CD1c-positive myeloid dendritic cell (primary cell): ENCODE measurements at regions not wholly inside any gene's neighbourhood (a gene's known extent, or its start where the extent isn't known, plus 50 kb on each side); places are given as distances from the start of the nearest gene placed in this dataset.
"Not testable (repeated sequence)": the region's sequence is repeated elsewhere in the genome, so short reads cannot be mapped to it uniquely, and the experiment has no call there.

Experiments
- DNase-seq: peaks from one replicate; pipeline ENCODE4 v3.0.0-alpha.2; 2016; ENCODE audit errors: extremely low spot score

DNA sequence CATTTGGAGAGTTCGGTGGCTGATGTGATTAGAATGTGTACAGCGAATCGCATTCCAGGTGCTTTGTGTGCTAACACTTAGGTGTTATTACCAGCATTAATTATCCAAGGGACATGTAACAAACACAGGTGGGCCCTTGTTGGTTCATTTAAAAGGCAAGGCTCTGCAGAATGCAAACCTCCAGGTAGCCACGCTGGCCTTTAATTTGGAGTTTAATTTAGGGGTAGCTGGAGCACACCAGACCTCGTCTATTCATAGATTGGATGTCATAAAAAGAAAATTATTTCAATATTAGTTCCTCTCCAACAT, 191.1 kb downstream of the MAT2B start:
- DNase-seq, result no peak

DNA sequence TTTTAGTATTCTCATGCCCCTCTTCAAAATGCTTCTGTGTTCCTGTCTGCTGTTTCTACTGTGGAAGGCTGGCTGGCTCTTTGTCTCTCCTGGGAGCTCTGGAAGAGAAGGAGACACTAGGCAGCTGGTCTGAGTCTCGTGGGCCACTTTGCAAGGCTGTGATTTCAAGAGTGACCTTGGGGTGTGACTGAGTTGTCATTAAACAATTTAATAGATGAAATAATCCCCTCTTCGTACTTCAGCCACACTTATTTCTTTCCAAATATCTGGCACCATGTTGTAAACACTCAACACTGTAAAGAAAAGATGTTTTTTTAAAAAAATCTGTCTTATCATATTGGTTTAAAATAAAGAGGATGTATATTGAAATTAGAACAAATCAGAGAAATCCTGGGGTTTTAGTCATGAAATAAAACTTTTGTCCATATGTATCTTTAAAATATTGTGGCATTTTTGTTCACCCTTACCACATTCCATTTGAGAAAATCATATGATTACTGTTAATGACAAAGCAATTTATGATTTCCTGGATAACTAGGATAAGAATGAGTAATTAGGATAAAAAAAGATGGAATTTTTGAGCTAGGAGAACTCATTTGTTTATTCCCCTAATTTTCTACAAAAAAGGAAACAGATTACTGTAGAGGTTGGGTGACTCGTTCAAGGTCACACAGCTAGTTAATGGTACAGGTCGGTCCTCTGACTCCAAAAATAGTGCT, 200.8 kb downstream of the MAT2B start:
- no peak for DNase-seq

DNA sequence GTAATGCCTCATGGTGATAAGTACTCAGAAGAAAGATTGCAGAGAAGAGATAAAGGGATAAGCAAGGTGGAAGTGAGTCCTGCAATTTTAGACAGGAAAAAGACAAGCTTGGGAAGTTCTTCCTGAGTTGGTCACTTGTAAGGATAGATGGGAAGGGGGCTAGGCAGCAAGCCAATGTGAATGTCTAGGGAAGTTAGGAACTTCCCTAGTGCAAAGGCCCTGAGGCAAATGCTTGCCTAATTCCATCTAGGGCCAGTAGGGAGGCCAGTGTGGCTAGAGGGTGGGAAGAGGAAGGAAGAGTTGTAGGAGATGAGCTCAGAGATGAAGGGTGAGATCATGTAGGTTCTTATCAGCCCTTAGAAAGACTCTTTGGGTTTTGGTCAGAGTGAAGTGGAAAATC, 206.6 kb downstream of the MAT2B start:
- DNase-seq, result no peak

DNA sequence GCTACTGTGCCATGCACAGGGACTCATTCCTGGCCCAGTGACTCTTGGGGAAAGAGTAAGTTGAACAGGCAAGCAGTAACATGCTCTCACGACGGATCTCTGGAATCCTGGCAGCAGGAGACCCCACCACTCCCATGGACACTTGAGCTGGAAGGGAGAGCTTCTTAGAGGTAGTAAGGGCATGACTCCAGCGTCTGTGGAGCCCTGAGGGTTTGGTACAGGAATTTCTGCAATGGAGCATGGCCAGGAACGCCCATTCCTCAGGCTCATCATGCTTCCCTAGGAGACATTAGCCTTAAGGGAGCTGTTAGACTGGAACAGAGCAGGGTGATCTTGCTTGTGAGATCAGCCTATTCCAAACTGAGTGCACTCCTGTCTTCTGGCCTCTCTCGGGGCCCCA, 212.9 kb downstream of the MAT2B start:
- no peak for DNase-seq

DNA sequence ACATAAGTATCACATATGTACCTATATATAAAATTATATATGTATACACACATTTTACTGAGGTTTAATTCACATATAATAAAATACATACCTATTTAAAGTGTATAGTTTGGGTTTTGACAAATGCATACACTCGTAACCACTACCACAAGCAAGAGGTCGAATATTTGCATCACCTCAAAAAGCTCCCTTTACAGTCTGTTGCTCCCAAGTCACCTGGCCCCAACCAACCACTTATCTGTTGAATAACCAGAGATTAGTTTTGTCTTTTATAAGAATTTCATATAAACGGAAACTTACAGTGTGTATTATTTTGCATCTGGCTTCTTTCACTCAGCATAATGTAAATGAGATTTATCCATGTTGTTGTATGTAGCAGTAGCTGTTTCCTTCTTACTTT, 218.9 kb downstream of the MAT2B start:
- no peak for DNase-seq

DNA sequence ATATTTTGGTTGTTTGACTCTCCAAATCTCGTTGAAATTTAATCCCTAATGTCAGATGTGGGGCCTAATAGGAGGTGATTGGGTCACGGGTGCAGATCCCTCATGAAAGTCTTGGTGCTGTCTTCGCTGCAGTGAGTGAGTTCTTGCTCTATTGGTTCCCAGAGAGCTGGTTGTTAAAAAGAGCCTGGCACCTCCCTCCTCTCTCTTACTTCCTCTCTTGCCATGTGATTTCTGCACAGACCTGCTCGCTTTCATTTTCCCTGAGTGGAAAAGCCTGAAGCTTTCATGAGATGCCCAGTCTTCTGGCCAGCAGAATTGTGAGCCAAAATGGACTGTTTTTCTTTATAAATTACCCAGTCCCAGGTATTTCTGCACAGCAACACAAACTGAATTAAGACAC, 221.6 kb downstream of the MAT2B start:
- no peak for DNase-seq

DNA sequence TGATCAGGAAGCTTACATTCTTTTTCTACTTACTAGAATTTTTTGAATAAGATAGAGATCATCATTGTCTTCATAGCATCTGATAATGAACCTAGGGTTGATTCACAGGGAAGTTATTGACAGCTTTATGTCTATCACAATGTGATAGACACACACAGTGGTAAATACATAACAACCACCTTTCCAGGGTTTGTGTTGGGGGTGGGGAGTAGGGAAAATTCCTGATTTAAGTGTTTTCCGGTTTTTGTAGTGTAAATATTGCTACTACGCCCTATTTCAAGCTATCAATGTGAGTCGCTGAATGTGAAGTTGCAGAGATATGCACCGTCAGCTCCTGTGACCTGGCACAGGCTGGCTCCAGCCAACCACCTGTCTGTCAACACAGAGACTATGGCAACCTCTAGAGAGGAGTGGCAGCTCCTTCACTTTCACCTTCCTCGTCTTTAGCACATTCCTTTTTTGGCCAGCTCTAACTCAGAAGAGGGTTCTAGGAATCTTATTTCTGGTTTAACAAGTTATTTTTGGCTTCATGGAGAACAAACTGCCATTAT, 224.9 kb downstream of the MAT2B start:
- no peak for DNase-seq

DNA sequence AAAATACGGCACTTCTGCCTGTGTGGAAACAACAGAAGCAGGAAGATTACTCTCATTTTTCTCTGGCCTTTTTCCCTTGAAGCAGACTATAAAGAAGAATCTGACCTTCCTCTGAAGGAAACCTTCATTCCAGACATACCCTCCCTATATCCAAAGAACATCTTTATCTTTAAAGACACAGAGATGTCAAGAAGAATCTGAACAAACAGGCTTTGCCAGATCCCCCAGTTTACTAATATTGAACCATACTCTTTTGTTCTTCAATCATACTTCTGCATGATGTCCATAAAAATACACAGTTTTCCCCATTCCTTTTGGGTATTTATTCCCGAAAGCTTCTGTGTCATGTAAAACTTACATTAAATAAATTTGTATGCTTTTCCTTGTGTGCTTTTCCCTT, 225.8 kb downstream of the MAT2B start:
- no peak for DNase-seq

DNA sequence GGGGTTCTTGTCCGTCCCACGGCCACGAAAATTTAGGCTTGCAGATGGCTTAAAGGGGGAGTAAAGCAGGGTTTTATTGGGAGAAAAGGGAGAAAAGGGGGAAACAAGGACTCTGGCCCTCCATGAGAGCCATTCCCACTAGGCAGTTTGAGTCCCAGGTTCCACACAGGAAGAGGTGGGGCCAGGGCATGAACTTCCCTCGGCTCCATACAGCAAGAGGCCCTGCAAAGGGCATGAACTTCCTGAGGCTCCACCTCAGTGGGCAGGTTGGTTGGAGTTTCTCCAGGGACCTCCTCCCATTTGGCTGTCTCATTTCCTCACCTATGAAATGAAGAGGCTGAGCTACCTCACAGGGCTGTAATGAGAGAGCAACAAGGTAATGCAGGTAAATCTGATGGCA, 229.7 kb downstream of the MAT2B start:
- DNase-seq, result no peak

DNA sequence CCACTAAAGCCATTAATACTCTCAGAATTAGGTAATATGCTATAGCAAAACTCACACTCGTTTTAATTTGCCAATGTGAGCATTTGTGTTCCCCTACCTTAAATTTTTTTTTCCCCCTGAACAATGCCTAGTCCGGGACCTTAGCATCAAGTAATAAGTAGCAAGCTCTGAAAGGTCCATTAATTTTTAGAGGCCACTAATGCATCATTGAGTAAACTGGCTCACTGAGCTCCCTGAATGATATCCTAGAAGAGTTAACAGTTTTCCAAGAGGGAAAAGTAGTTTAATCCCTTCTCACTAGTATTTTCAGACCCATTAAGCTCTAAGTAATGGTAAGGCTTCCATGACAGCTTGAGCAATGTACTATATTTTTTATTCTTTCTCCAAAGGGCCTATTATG, 242.2 kb downstream of the MAT2B start:
- no peak for DNase-seq

DNA sequence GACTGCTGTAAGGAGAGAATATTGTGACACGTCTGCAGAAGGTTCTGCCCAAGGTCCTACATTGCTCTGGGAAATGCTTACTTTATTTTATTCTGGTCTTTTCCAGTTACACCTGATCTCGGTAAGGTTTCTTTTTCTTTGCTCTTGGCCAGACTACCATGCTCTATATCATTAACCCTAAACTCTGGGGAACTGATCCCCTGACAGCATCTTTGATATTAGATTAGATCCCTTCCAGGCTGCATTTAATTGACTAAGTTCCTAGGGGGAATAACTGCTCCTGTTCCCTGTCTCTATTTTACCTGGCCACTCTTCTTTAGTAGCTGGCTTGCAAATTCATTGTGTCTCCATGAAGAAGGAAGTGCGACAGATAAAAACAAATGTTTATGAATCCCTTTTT, 243.5 kb downstream of the MAT2B start:
- DNase-seq, result no peak

DNA sequence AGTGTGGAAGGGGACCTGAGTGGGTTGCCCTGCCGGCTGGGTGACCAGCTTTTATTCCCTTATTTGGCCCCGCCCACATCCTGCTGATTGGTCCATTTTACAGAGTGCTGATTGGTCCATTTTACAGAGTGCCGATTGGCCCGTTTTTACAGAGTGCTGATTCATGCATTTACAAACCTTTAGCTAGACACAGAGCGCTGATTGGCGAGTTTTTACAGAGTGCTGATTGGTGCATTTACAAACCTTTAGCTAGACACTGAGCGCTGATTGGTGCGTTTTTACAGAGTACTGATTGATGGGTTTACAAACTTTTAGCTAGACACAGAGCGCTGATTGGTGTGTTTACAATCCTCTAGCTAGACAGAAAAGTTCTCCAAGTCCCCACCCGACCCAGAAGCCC, 245.0 kb downstream of the MAT2B start:
- not testable (repeated sequence) for DNase-seq

DNA sequence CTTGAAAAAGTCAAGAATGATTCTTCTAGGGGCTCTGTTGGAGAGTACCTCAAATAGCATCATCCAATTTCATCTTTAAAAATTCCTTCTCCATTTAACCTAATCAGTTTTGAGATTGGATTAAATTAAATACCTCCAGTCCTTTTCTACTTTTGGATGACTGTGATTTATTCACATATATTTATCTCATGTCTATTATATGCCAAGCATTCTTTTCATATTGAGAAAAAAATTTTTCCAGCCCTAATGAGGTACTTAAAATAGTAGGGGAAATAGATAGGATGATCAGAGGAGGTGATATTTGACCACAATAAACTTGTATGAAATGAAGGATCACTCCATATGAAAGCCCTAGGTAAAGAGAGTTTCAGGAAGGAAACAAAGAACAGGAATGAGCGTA, 250.1 kb downstream of the MAT2B start:
- no peak for DNase-seq

DNA sequence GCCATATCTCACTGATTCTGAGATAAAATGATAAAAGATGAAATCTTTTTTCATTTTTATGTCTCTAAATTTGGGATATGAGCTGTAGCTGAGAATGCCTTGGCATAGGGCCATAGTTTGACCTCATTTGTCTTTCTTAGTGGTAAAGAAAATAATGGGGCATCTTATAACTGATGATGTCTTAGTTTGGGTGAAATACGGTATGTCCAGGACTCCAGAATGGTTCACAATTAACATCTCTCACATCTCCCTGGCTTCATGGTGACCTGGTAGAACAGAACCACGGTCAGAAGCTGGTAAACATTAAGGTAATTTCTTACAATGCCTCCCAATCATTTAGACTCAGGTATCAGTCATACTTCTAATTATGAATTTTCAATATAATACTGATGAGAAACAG, 250.8 kb downstream of the MAT2B start:
- no peak for DNase-seq

DNA sequence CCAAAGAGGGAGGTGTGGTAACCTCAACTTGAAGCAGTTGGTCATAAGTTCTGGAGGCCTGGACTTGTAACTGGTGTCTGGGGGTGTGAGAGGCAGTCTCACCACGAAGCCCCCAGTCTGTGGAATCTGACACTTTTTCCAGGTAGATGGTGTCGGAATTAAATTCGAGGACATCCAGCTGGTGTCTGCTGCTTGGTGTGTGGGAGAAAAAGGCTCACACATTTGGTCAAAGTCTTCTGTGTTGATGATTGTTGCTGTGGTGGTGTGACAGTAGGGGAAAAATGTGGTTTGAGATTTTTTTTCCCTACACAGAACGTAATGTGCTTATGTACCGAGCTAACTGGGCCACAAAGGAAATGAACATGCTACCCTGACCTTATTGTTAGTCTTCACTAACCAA, 251.9 kb downstream of the MAT2B start:
- no peak for DNase-seq

DNA sequence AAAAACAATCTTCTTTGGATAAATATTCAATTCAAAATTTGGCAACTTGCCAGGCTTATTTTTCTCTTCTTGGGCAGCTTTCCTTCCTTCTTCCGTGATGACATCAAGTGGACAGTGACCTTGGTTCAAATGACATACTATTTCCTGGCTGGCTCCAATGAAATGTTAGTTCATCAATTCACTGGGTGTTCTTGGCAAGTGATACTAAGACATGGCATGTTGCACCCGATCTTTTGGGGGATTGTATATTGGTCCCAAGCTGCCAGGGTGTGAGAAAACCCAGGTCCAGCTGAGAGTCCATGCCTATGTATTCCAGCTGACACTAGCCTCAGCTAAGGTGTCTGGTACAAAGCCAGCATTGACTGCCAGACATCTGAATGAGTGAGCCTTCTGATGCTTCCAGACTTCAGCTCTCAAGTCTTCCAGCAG, 252.9 kb downstream of the MAT2B start:
- no peak for DNase-seq

DNA sequence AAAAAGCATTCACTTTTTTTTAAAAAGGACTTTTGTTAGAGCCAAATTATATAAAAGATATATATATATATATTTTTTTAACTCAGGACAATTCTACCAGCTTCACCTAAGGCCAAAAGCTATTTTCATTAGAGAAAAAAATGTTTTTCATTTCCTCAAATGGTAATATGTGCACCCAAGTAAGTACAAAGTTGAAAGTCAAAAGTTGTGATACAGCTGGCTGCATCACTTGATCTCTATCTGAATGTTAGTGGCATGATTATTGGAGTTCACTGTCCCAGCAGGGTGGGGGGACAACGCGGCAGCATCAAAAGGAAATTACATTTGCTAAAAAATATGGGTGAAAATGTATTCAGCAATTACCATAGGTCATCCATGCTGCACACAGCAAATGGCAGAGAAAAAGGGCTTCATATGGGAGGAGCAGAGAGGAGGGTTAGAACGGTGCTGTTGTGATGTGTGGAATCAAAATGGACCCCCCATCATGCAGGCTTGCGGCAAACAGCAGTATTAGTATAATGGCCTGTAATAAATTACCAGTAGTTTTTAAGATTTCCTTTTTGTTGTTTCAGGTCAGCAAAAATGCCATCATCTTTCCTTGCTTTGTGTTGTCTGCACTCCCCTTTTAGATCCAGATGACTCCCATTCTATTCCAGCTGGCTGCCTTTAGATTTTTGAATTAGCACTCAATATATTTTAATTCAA, 253.7 kb downstream of the MAT2B start:
- no peak for DNase-seq

DNA sequence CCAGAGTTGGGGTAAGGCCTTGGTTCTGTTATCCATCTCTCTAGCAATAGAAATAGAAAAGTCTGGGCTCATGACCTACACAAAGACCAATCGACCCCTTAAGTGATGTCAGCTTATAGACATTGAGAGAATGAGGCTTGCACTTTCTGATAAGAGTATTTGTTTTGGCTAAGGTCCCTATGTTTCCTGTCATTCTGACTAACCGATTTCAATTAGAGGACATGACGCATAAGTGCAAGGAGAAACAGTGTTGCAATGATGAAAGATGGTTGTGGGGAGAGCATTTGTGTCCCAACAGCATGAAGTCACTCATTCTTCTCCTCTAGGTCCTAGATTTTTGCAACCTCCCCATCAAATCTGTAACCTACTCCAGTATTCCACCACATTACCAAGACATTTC, 255.1 kb downstream of the MAT2B start:
- no peak for DNase-seq

DNA sequence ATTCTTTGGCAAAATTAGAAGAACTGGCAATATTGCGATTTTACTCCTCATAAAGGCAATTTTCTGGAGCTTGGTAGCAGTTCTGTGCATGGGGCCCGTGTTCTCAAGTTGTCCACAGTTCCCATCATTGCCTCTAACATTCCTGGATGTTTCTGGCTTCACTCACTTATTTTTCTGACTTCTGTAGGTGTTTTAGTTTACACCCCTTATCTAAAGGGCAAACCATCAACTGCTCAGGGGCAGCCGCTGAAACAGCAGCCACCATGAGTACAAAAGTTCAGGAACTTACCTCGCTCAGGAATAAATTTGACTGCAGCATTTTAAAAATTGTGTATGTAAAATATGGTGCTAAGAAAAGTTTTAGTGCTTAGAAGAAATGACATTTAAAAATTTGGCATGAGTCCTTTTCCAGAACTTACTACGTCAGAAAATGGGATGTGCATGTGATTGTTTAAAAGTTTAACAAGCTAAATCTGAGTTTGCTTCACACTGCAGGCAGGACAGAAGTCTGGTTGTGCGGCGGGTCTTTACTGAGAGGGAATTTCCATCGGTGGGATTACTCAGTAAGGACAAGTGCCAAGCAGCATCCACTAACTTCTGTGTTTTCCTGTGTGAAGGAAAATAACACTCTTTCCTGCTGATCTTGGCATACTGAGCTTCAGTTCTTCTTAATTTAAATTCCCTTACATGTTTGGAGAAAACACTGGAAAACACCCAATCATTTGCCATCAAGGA, 261.7 kb downstream of the MAT2B start:
- no peak for DNase-seq

DNA sequence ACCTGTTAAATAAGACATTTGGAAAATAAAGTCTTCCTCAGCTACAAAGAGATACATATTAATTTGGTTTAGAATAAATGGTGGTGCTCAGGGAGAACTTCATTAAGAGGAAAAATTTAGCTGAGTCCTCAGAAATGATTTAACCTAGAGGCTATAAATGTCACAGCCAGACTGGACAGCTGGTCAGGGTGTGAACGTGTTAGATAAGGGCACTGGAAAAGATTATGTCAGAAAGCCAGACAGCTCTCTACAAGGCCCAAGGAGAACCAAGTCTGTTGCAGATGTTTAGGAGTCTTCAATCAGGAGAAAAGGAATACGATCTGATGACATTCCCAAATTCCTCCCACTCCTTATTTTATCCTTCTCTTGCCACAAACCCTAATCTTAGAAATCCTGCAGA, 265.2 kb downstream of the MAT2B start:
- DNase-seq, result no peak

DNA sequence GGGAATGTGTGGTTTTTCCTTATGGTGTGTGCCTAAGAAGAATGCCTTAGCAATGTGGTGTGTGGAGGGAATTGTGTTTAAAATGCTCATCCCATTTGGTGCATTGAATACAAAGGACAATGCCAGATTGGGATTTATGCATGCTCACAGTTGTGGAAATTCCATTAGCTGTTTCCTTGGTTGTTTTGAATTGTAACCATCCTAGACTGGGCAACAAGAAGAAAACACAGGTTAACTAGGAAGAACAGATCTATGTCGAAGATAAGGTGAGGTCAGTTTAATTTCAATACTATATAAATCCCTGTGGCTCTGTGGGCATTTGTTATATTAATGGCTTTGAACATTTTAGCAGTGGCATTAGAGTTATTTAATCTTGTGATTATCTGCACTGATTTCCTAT, 266.8 kb downstream of the MAT2B start:
- no peak for DNase-seq

DNA sequence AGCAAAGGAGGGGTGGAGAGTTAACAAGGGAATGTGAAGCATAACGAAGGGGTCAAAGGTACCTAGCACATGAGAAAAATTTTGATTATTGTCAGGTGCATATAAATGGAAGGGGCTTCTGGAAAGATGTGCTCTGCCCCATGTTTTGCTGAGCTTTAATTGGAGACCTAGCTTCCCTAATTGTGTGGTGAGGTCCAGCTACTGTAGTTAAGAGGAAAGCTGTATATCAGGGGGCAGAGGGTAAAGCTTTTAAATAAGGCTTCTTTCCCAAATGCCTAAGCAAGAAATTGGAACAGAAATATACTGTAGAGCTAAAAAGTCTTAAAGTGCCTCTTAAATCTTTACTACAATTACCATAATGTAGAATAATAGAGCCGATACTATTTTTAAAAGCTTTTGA, 267.2 kb downstream of the MAT2B start:
- no peak for DNase-seq

DNA sequence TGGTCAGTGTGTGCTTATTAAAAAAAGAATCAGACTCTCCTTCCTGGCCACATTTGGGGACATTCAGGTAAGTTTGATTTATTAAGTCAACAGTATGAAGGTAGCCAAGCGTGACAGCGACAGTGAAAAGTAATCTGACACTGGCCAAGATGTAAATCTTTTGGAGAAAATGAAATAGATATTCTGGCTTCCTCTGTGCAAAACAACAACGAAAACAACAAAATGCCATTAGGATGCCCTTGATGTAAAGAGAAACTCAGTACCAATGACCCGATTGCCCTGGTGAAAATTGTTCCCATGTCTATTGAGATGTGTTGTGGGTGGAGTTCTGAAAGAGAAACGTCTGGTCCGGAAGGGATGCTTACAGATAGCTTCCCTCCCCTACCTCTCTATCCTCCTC, 267.8 kb downstream of the MAT2B start:
- no peak for DNase-seq
